Endothelial cell of umbilical vein (primary cell): ENCODE measurements at regions not wholly inside any gene's neighbourhood (a gene's known extent, or its start where the extent isn't known, plus 50 kb on each side); places are given as distances from the start of the nearest gene placed in this dataset.

Source experiments
- BruUV-seq: library from RNA; stranded (reverse); fragments of 400-500 nt; replicated peaks from 2 replicates; lab custom pipeline; 2021; lab: Mats Ljungman, UMichigan
- CTCF ChIA-PET: fragments of 300-600, 350-600 bp; sonication (Branson Sonifier 250); formaldehyde crosslinking; loops from one replicate; lab custom pipeline; 2021; ENCODE audit warnings: antibody characterized with exemption, inconsistent platforms; lab: Charles Lee
- POLR2A ChIA-PET: fragments of 300-600, 350-600 bp; sonication (Branson Sonifier 250); formaldehyde crosslinking; loops from one replicate; lab custom pipeline; 2021; ENCODE audit warnings: antibody characterized with exemption, inconsistent platforms; lab: Charles Lee
- DNase-seq: peaks from one replicate; pipeline ENCODE4 v3.0.0-alpha.2; 2011; ENCODE audit warnings: low read depth, low spot score
- FAIRE-seq: peaks from 2 replicates; lab custom pipeline; 2011; peaks lifted over from hg19 to GRCh38; lab: Jason Lieb, UNC
- H2AFZ ChIP-seq: 2 replicates; pipeline ENCODE4 v1.6.0; 2012; ENCODE audit warnings: low read depth, low read length, control low read depth, inconsistent platforms
- H3K27ac ChIP-seq: 2 replicates; pipeline ENCODE4 v1.5.1; 2011; ENCODE audit warnings: low read depth, mild to moderate bottlenecking, control low read depth, low read length, moderate library complexity; ENCODE audit not compliant: insufficient read depth
- H3K27me3 ChIP-seq, 2 experiments: 2 replicates each; pipeline versions ENCODE4 v1.6.0 to v1.6.1; 2011; ENCODE audit warnings: low read length in 2 of 2, mixed read lengths in 1 of 2; ENCODE audit not compliant: control insufficient read depth in 2 of 2, insufficient read depth in 2 of 2
- H3K36me3 ChIP-seq, 2 experiments: 2 replicates in 1 of 2; 3 replicates in 1 of 2; pipeline ENCODE4 v1.5.1; 2011; ENCODE audit warnings: low read length in 2 of 2, mild to moderate bottlenecking in 1 of 2, moderate library complexity in 1 of 2; ENCODE audit not compliant: control insufficient read depth in 2 of 2, insufficient read depth in 2 of 2; ENCODE audit errors: extremely low read depth in 1 of 2
- H3K4me1 ChIP-seq: 3 replicates; pipeline ENCODE4 v1.5.1; 2011; ENCODE audit warnings: mild to moderate bottlenecking, low read length; ENCODE audit not compliant: control insufficient read depth, insufficient read depth; ENCODE audit errors: extremely low read depth
- H3K4me2 ChIP-seq: 2 replicates; pipeline ENCODE4 v1.6.1; 2011; ENCODE audit warnings: low read length, control low read depth, mixed read lengths; ENCODE audit not compliant: insufficient read depth
- H3K4me3 ChIP-seq, 3 experiments: fragments of 200-600 bp in 1 of 3; sonication (generic), shearing (Covaris generic) in 1 of 3; replicated peaks in 1 of 3; 2 replicates each; pipeline ENCODE4 v1.5.1; 2011 to 2016; ENCODE audit warnings: control low read depth in 3 of 3, low read length in 3 of 3, mild to moderate bottlenecking in 2 of 3, inconsistent platforms in 1 of 3, low read depth in 1 of 3, moderate library complexity in 1 of 3; ENCODE audit not compliant: insufficient read depth in 1 of 3
- H3K79me2 ChIP-seq: 2 replicates; pipeline ENCODE4 v1.6.0; 2012; ENCODE audit warnings: low read length, inconsistent platforms; ENCODE audit not compliant: control insufficient read depth, insufficient read depth
- H3K9ac ChIP-seq: replicated peaks from 2 replicates; pipeline ENCODE3; 2011; ENCODE audit warnings: low read length, control low read depth; ENCODE audit not compliant: insufficient read depth; ENCODE audit errors: extremely low read depth
- H3K9me1 ChIP-seq: replicated peaks from 3 replicates; pipeline ENCODE4 v1.6.0; 2011; ENCODE audit warnings: mild to moderate bottlenecking, low read length; ENCODE audit not compliant: control insufficient read depth, insufficient read depth; ENCODE audit errors: extremely low read depth
- H3K9me3 ChIP-seq: replicated peaks from 2 replicates; pipeline ENCODE4 v1.5.1; 2012; ENCODE audit warnings: low read length, inconsistent platforms; ENCODE audit not compliant: control insufficient read depth, insufficient read depth
- H4K20me1 ChIP-seq: replicated peaks from 2 replicates; pipeline ENCODE3; 2011; ENCODE audit warnings: mild to moderate bottlenecking, low read length; ENCODE audit not compliant: control insufficient read depth, insufficient read depth; ENCODE audit errors: extremely low read depth
- CTCF ChIP-seq, 2 donors: IDR thresholded peaks; 1 replicate in 1 of 2; 2 replicates in 1 of 2; pipeline ENCODE4 v1.5.1; 2011; ENCODE audit warnings: low read length in 2 of 2, mild to moderate bottlenecking in 2 of 2, moderate library complexity in 2 of 2, control low read depth in 1 of 2, inconsistent platforms in 1 of 2, low read depth in 1 of 2; ENCODE audit not compliant: insufficient read depth in 1 of 2; ENCODE audit errors: extremely low read depth in 1 of 2
- EZH2 ChIP-seq: IDR thresholded peaks from 2 replicates; pipeline ENCODE4 v1.6.1; 2012; ENCODE audit warnings: borderline replicate concordance, low read depth, mild to moderate bottlenecking, moderate library complexity, low read length, inconsistent platforms; ENCODE audit not compliant: severe bottlenecking
- FOS ChIP-seq: IDR thresholded peaks from 2 replicates; pipeline ENCODE4 v1.6.1; 2011; ENCODE audit warnings: mild to moderate bottlenecking, low read length, moderate library complexity, borderline replicate concordance; ENCODE audit not compliant: insufficient read depth
- GATA2 ChIP-seq: IDR thresholded peaks from 2 replicates; pipeline ENCODE4 v1.7.0; 2011; ENCODE audit warnings: low read depth, mild to moderate bottlenecking, moderate library complexity, mixed read lengths, low read length; ENCODE audit not compliant: insufficient read length, insufficient read depth
- JUN ChIP-seq: IDR thresholded peaks from 2 replicates; pipeline ENCODE4 v1.6.1; 2011; ENCODE audit warnings: borderline replicate concordance, low read depth; ENCODE audit not compliant: insufficient read length, insufficient read depth
- MYC ChIP-seq: IDR thresholded peaks from one replicate; pipeline ENCODE4 v1.6.1; 2011; ENCODE audit warnings: mild to moderate bottlenecking, low read depth, low read length
- POLR2A ChIP-seq: IDR thresholded peaks from 2 replicates; pipeline ENCODE4 v1.6.1; 2012; ENCODE audit warnings: low read depth, mild to moderate bottlenecking, control low read depth, low read length
- POLR2AphosphoS5 ChIP-seq: IDR thresholded peaks from 2 replicates; pipeline ENCODE4 v1.6.1; 2012; ENCODE audit warnings: low read depth, mild to moderate bottlenecking, control low read depth, low read length, moderate library complexity; ENCODE audit not compliant: insufficient read depth
- dilution Hi-C: fragments of 300-500 bp; cut with MboI; formaldehyde crosslinking; loops from one replicate; pipeline ENCODE4 v1.15.0; 2019; ENCODE audit warnings: low sequenced_read_pairs; ENCODE audit not compliant: extremely low pct_ligation_motif_present
- intact Hi-C: fragments of 100-400 bp; cut with micrococcal nuclease; formaldehyde crosslinking; loops from one replicate; pipeline ENCODE4 v1.10.0; 2022
- TF ChIP-seq, protein P1 (sequence below): IDR thresholded peaks from 2 replicates; pipeline ENCODE4 v1.6.1; 2011; ENCODE audit not compliant: insufficient read depth, insufficient read length

GRCh38 chr1:187692799-187693198 lies 864.0 kb downstream of the PLA2G4A start:
- no peaks in the 10 kb centered on the region for H4K20me1 ChIP-seq
- dilution Hi-C loops (no loop called here), intact Hi-C loops (loop anchor here (5.0 to 10.0 kb wide), 2 partner anchors 400 to 1012 kb away; no protein-coding TSS in a partner anchor)
- H3K9me3 ChIP-seq, result no peaks in the 10 kb centered on the region
- H2AFZ ChIP-seq, result no peak overlapping the region
- CTCF ChIA-PET, result no interaction called here
- no peaks in the 10 kb centered on the region for H3K27me3 ChIP-seq
- FAIRE-seq (no peak), DNase-seq (no peak)
- no TSS peak for BruUV-seq
- H3K9me1 ChIP-seq, result no peaks in the 10 kb centered on the region
- H3K79me2 ChIP-seq, result no peaks in the 10 kb centered on the region
- H3K36me3 ChIP-seq, result no peaks in the 10 kb centered on the region
- H3K9ac ChIP-seq, result no peak overlapping the region
- H3K4me2 ChIP-seq, result no peak overlapping the region
- no peak overlapping the region for H3K27ac ChIP-seq
- H3K4me1 ChIP-seq, result peaks cover 10% of the 10 kb centered on the region
- H3K4me3 ChIP-seq, result no peak overlapping the region
- TF ChIP-seq MYC, result no peak
- no peak for TF ChIP-seq POLR2AphosphoS5
- TF ChIP-seq JUN, result no peak
- POLR2A ChIA-PET, result no interaction called here

DNA sequence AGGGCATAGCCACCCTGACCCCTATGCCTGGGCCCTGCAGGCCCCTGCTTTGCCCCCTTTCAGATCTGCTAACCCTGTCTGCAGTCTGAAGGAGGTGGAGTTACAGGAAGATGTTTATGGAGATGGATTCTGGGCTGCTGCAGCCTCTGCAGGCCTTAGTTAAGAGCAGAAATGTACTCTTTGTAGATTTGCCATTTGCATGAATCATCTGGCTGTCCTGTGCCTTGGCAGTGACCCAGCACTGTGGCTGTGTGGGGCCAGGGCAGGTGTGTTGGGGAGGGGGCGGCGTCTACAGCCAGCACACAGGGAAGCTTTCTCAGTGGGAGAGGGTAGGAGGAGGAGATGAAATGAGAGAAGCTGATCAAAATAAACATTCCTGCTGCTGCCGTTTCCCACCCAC lies 867.3 kb downstream of the PLA2G4A start:
- Histone ChIP-seq H3K4me3 (no peak overlapping the region), H4K20me1 (no peaks in the 10 kb centered on the region), H3K9ac (no peak overlapping the region), H3K27ac (no peak overlapping the region), H3K9me3 (no peaks in the 10 kb centered on the region), H3K36me3 (no peaks in the 10 kb centered on the region), H3K4me2 (no peak overlapping the region), H3K79me2 (no peaks in the 10 kb centered on the region), H2AFZ (no peak overlapping the region), H3K9me1 (peaks cover 2% of the 10 kb centered on the region), H3K27me3 (no peaks in the 10 kb centered on the region), H3K4me1 (peaks cover 2% of the 10 kb centered on the region)
- no TSS peak for BruUV-seq
- ChIA-PET CTCF (interaction anchor here (2.8 kb wide), 1 partner anchor 11 kb away, joined by 12 read pairs; no protein-coding TSS in a partner anchor), POLR2A (no interaction called here)
- no peak for FAIRE-seq
- TF ChIP-seq POLR2AphosphoS5 (no peak), GATA2 (no peak), POLR2A (no peak), MYC (no peak), JUN (no peak), CTCF (IDR thresholded peaks at IDR 0.05; ENCODE audit: extremely low read depth in 1 of 2, insufficient read depth in 1 of 2, low read depth in 1 of 2, low read length in 2 of 2) (no peak), EZH2 (no peak), FOS (no peak)
- TF ChIP-seq, protein P1, sequence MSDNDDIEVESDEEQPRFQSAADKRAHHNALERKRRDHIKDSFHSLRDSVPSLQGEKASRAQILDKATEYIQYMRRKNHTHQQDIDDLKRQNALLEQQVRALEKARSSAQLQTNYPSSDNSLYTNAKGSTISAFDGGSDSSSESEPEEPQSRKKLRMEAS, result no peak
- intact Hi-C loops (loop anchor here (10.0 kb wide), 1 partner anchor 1009 kb away; no protein-coding TSS in a partner anchor), dilution Hi-C loops (no loop called here)
- DNase-seq, result no peak
